ENCODE measurements at regions not wholly inside any gene's neighbourhood (a gene's known extent, or its start where the extent isn't known, plus 50 kb on each side); places are given as distances from the start of the nearest gene placed in this dataset.
"Not testable (repeated sequence)": the region's sequence is repeated elsewhere in the genome, so short reads cannot be mapped to it uniquely, and the experiment has no call there.

DNA sequence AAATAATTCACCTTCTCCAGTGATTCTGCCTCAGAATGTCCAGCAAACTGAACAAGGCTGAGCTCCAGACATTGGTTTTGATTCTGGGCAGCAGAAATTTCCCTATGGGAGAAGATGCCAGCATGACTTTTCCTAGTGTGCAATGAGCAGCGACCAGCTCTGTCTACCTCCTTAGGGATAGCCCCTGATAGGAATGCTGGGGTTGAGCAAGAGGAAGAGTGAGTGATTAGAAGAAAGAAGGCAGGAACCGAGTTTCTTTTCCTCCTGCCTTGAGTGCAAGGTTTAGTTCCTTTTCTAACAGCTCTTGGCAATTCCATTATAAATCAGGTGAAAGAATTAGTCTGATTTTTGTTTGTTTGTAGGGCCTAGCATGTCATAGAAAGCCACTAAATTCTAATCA is 379.0 kb downstream of the DAD1 start:
- no peak for DNase-seq (ENCODE audit: low spot score)
- POLR2A ChIA-PET (ENCODE audit: low non-redundant PET): no interaction called here
- no peak overlapping the region for H3K27ac ChIP-seq
- TF ChIP-seq, protein P1, sequence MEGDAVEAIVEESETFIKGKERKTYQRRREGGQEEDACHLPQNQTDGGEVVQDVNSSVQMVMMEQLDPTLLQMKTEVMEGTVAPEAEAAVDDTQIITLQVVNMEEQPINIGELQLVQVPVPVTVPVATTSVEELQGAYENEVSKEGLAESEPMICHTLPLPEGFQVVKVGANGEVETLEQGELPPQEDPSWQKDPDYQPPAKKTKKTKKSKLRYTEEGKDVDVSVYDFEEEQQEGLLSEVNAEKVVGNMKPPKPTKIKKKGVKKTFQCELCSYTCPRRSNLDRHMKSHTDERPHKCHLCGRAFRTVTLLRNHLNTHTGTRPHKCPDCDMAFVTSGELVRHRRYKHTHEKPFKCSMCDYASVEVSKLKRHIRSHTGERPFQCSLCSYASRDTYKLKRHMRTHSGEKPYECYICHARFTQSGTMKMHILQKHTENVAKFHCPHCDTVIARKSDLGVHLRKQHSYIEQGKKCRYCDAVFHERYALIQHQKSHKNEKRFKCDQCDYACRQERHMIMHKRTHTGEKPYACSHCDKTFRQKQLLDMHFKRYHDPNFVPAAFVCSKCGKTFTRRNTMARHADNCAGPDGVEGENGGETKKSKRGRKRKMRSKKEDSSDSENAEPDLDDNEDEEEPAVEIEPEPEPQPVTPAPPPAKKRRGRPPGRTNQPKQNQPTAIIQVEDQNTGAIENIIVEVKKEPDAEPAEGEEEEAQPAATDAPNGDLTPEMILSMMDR (conservative IDR thresholded peaks at IDR 0.05; ENCODE audit: low read depth): no peak
- CTCF ChIA-PET: interaction anchor here (0.7 kb wide), 1 partner anchor 351 kb away, joined by 4 read pairs; no protein-coding TSS in a partner anchor

DNA sequence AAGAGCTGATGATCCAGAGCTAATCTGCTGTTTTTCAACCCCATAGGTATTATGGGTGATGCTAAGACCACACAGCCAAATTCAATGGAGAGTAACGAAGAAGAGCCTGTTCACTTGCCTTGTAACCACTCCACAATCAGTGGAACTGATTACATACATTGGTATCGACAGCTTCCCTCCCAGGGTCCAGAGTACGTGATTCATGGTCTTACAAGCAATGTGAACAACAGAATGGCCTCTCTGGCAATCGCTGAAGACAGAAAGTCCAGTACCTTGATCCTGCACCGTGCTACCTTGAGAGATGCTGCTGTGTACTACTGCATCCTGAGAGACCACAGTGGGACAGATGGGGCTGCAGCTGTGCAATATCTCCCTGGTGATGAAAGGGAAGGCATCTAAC is 386.0 kb downstream of the DAD1 start:
- TF ChIP-seq, protein P1 (conservative IDR thresholded peaks at IDR 0.05; ENCODE audit: low read depth): no peak
- ChIA-PET CTCF (no interaction called here), POLR2A (ENCODE audit: low non-redundant PET) (no interaction called here)
- no peak for DNase-seq (ENCODE audit: low spot score)
- H3K27ac ChIP-seq: no peak overlapping the region

DNA sequence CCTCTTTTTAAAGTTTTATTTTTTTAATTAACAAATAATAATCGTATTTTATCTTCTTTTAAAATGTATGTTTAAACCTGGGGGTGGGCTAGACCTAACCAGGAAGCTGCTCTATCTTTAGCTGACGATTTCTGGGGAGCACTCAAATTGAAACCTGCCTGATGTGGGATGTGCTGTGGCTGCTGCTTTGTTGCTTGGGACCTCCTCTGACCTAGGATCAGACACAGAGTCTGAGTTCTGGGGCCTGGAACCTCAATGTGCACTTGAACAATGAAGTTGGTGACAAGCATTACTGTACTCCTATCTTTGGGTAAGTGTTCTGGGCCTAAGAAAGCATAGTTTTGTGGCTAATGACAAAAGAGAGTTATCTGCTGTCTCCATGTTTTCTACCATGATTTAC is 386.7 kb downstream of the DAD1 start:
- CTCF ChIA-PET: interaction anchor here (0.6 to 1.9 kb wide), 2 partner anchors 91 to 173 kb away, joined by 3 to 5 read pairs; no protein-coding TSS in a partner anchor
- POLR2A ChIA-PET (ENCODE audit: low non-redundant PET): no interaction called here
- H3K27ac ChIP-seq: no peak overlapping the region
- DNase-seq (ENCODE audit: low spot score): no peak
- TF ChIP-seq, protein P1 (conservative IDR thresholded peaks at IDR 0.05; ENCODE audit: low read depth): no peak

DNA sequence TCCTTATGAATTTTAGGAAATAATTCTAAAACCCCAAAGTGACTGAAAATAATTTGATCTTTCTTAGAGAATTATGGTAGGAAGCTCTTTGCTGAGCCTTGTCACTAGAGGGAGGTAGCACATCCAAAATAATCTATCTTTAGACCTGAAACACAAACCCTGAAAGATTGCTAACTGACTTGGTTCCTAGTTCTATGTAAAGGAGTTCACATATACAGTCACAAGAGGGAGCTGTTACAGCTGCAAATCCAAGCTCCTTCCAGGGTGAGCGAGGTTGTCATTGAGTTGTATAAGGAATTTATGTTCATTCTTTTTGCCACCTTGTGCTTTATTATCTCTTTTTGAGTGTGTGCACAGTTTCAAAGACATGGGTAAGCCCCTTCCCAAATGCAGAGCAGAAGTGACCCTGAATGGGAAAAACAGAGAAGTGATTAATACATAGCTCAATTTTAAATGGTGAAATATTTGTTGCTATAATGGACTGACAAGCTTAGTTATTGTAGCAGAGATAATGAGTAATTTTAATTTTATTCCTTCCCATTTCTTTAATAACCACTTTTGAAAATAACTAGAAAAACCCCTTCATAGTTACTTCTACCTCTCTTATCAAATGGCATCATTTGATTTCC is 387.9 kb downstream of the DAD1 start:
- TF ChIP-seq, protein P1 (conservative IDR thresholded peaks at IDR 0.05; ENCODE audit: low read depth): peak; percentile 73
- POLR2A ChIA-PET (ENCODE audit: low non-redundant PET): no interaction called here
- no peak overlapping the region for H3K27ac ChIP-seq
- CTCF ChIA-PET: interaction anchor here (0.5 to 1.9 kb wide), 18 partner anchors 10 to 1765 kb away, joined by 3 to 8 read pairs (median 4); partner anchors contain the start of gene DAD1
- peak; percentile 48 for DNase-seq (ENCODE audit: low spot score)

DNA sequence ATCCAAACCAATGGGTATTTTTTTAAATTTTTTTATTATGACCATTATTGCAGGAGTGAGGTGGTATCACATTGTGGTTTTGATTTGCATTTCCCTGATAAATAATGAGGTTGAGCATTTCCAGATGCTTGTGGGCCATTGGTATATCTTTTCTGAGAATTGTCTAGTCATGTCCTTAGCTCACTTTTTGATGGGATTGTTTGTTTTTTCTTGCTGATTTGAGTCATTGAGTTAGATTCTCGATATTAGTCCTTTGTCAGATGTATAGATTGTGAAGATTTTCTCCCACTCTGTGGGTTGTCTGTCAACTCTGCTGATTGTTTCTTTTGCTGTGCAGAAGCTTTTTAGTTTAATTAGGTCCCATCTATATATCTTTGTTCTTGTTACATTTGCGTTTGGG is 388.9 kb downstream of the DAD1 start:
- DNase-seq (ENCODE audit: low spot score); POLR2A ChIA-PET (ENCODE audit: low non-redundant PET); H3K27ac ChIP-seq: not testable (repeated sequence)
- CTCF ChIA-PET: interaction anchor here (1.5 kb wide), 1 partner anchor 88 kb away, joined by 8 read pairs; no protein-coding TSS in a partner anchor

DNA sequence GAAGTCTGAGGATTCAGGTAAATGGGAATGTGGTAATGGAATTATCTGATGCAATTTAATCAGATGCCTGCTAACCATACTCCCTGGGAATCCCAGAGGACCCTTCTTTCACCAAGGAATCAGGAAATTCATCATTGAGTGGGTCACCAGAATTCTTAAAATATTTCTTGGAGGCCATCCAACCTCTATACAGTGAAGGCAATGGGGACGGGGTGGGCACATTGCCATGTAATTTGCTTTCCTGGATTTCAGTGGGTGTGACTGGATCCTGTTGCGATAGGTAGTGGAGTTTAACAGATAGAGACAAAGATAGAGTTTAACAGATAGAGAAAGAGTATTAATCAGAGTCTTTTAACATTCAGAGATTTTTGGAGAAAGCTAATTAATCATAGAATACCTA is 394.4 kb downstream of the DAD1 start:
- ChIA-PET CTCF (no interaction called here), POLR2A (ENCODE audit: low non-redundant PET) (no interaction called here)
- no peak overlapping the region for H3K27ac ChIP-seq
- TF ChIP-seq, protein P1 (conservative IDR thresholded peaks at IDR 0.05; ENCODE audit: low read depth): no peak
- no peak for DNase-seq (ENCODE audit: low spot score)

DNA sequence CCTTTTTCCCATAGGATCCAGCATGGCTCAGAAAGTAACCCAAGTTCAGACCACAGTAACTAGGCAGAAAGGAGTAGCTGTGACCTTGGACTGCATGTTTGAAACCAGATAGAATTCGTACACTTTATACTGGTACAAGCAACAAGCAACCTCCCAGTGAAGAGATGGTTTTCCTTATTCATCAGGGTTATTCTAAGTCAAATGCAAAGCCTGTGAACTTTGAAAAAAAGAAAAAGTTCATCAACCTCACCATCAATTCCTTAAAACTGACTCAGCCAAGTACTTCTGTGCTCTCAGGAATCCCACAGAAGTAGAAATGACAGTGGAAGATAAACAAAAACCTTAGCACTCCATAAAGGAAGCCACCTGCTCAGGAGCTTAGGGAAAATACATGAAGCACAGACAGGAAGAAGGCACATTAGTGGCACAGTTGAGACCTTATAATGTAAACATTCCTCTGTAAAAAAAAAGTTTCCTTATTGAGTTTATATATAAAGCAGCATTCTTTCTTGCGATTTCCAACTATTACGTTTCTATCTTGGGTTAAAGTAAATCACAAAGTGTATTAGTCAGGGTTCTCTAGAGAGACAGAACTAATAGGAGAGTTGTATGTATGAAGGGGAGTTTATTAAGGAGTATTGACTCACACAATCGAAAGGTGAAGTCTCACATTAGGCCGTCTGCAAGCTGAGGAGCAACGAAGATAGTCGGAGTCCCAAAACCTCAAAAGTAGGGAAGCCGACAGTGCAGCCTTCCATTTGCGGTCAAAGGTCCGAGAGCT is 398.4 kb downstream of the DAD1 start:
- ChIA-PET CTCF (no interaction called here), POLR2A (ENCODE audit: low non-redundant PET) (no interaction called here)
- no peak for DNase-seq (ENCODE audit: low spot score)
- TF ChIP-seq, protein P1 (conservative IDR thresholded peaks at IDR 0.05; ENCODE audit: low read depth): no peak
- H3K27ac ChIP-seq: no peak overlapping the region
